ENCODE measurements at regions not wholly inside any gene's neighbourhood (a gene's known extent, or its start where the extent isn't known, plus 50 kb on each side); places are given as distances from the start of the nearest gene placed in this dataset.

- no peak for TF ChIP-seq CTCF (IDR thresholded peaks at IDR 0.05)
- TF ChIP-seq POLR2A (IDR thresholded peaks at IDR 0.05): no peak
Measured at GRCh38 chr6:145272246-145272645, 463.1 kb downstream of the EPM2A start.
